ENCODE measurements at regions not wholly inside any gene's neighbourhood (a gene's known extent, or its start where the extent isn't known, plus 50 kb on each side); places are given as distances from the start of the nearest gene placed in this dataset.

- FAIRE-seq = no peak
- no peak overlapping the region for H3K18ac ChIP-seq (ENCODE audit: extremely low read depth, low read length)
- no peak overlapping the region for H3K4me2 ChIP-seq (ENCODE audit: insufficient read depth in 1 of 2, low read depth in 2 of 2, low read length in 2 of 2)
- no peak overlapping the region for H2BK12ac ChIP-seq (ENCODE audit: low read depth, low read length)
- no peaks in the 10 kb centered on the region for H4K20me1 ChIP-seq (replicated peaks in 1 of 2; ENCODE audit: control insufficient read depth in 1 of 2, insufficient read depth in 2 of 2, low read length in 2 of 2)
- no peak for TF ChIP-seq EZH2 (IDR thresholded peaks at IDR 0.05; ENCODE audit: low read depth, low read length, severe bottlenecking)
- TF ChIP-seq JUN (IDR thresholded peaks at IDR 0.05; ENCODE audit: low read depth, low read length) = no peak
- no peak for TF ChIP-seq CHD2 (IDR thresholded peaks at IDR 0.05; ENCODE audit: low read length)
- no peak for TF ChIP-seq JUND (IDR thresholded peaks at IDR 0.05; ENCODE audit: low read length)
- TF ChIP-seq KDM1A (IDR thresholded peaks at IDR 0.05; ENCODE audit: borderline replicate concordance, low read length) = no peak
- H4K91ac ChIP-seq (replicated peaks; ENCODE audit: insufficient read length, low read length) = no peak overlapping the region
- no peak overlapping the region for H4K5ac ChIP-seq (ENCODE audit: insufficient read length, low read depth, low read length)
- H3K4me1 ChIP-seq (replicated peaks in 1 of 4; ENCODE audit: control insufficient read depth in 3 of 4, insufficient read depth in 4 of 4, low read length in 3 of 4) = peaks cover 0 to 7% (median 0%) of the 10 kb centered on the region in 4 experiments; a peak in 3 of 7 replicates
- no peak overlapping the region for H2BK120ac ChIP-seq (replicated peaks; ENCODE audit: low read depth, low read length)
- H2BK5ac ChIP-seq (ENCODE audit: low read depth, low read length) = no peak overlapping the region
- DNase-seq (ENCODE audit: low read depth in 1 of 2, low spot score in 2 of 2) = no peak
- no peak overlapping the region for H4K8ac ChIP-seq (ENCODE audit: extremely low read depth, insufficient read depth, low read length)
- no peak overlapping the region for H2BK15ac ChIP-seq (ENCODE audit: low read length)
- H3K23me2 ChIP-seq (ENCODE audit: low read depth, low read length) = no peaks in the 10 kb centered on the region; the same call in 1 of the 2 replicates
- H3K27me3 ChIP-seq (replicated peaks in 1 of 4; ENCODE audit: control insufficient read depth in 3 of 4, extremely low read depth in 1 of 4, insufficient read depth in 3 of 4, low read length in 3 of 4) = no peaks in the 10 kb centered on the region; a peak in 1 of 7 replicates
- no peak overlapping the region for H3K14ac ChIP-seq (ENCODE audit: insufficient read length)
- CTCF ChIA-PET (ENCODE audit: partially characterized antibody) = interaction anchor here (1.1 to 1.7 kb wide), 3 partner anchors 9 to 130 kb away, joined by 3 to 5 read pairs (median 5); no protein-coding TSS in a partner anchor
- no peak overlapping the region for H3K9ac ChIP-seq (replicated peaks in 1 of 4; ENCODE audit: extremely low read depth in 1 of 4, low read depth in 3 of 4, low read length in 3 of 4)
- no peak overlapping the region for H2BK20ac ChIP-seq (ENCODE audit: low read length)
- H3K27ac ChIP-seq (ENCODE audit: low read depth, low read length) = no peak overlapping the region
- H2AK5ac ChIP-seq (ENCODE audit: low read depth, low read length) = no peak overlapping the region
- POLR2A ChIA-PET (ENCODE audit: partially characterized antibody) = no interaction called here
- no peak overlapping the region for H3K56ac ChIP-seq (replicated peaks; ENCODE audit: insufficient read length, low read depth, low read length)
- H3K9me3 ChIP-seq (ENCODE audit: insufficient read depth in 2 of 2, low read depth in 1 of 2, low read length in 1 of 2) = no peaks in the 10 kb centered on the region
- no peak overlapping the region for H2AFZ ChIP-seq (ENCODE audit: low read length)
- no peaks in the 10 kb centered on the region for H3K36me3 ChIP-seq (ENCODE audit: control insufficient read depth in 2 of 4, insufficient read depth in 4 of 4, low read length in 3 of 4)
- H3K4ac ChIP-seq (replicated peaks; ENCODE audit: insufficient read length, low read depth, low read length) = no peak overlapping the region
- WGBS, 2 experiments (ENCODE audit: extremely low coverage in 1 of 2, insufficient coverage in 1 of 2, insufficient read length in 1 of 2, insufficient replicate concordance in 2 of 2, low coverage in 1 of 2, low lambda C conversion rate in 2 of 2, missing lambda C conversion rate in 1 of 2) = 86% methylated on average over 4 of the region's 4 CpGs; no CpG with 5 or more reads in 1 of the 2 experiments
- no peak overlapping the region for H3K23ac ChIP-seq (ENCODE audit: insufficient read length)
- H3K79me2 ChIP-seq (ENCODE audit: control insufficient read depth in 1 of 2, insufficient read depth in 2 of 2, low read length in 2 of 2) = no peaks in the 10 kb centered on the region
- H3K4me3 ChIP-seq (ENCODE audit: extremely low read depth in 1 of 4, insufficient read depth in 2 of 4, low read depth in 3 of 4, low read length in 4 of 4) = no peak overlapping the region
- no peaks in the 10 kb centered on the region for H3K79me1 ChIP-seq (ENCODE audit: low read depth, low read length)
Measured at GRCh38 chr15:47955021-47955420, 165.8 kb upstream of the SLC24A5 start.
